Gastrocnemius medialis (tissue), 4 donors: ENCODE measurements at regions not wholly inside any gene's neighbourhood (a gene's known extent, or its start where the extent isn't known, plus 50 kb on each side); places are given as distances from the start of the nearest gene placed in this dataset.
"Not testable (repeated sequence)": the region's sequence is repeated elsewhere in the genome, so short reads cannot be mapped to it uniquely, and the experiment has no call there.

ENCODE experiments used
- ATAC-seq, 2 donors: fragments of 150-250 bp; one replicate each; pipeline ENCODE4 v1.9.1; 2016
- DNase-seq, 2 donors: peaks; one replicate each; pipeline ENCODE4 v3.0.0-alpha.2; 2019
- H3K27ac ChIP-seq, 4 donors: fragments of 200-600 bp; sonication (generic); 1 replicate in 1 of 4; 2 replicates in 3 of 4; pipeline ENCODE4 v1.5.1; 2016 to 2018; ENCODE audit warnings: mild to moderate bottlenecking in 2 of 4, moderate library complexity in 1 of 4
- H3K27me3 ChIP-seq, 3 donors: fragments of 200-600 bp; sonication (generic) in 2 of 3; 1 replicate in 1 of 3; 2 replicates in 2 of 3; pipeline versions ENCODE4 v1.5.1 to v1.6.0; 2016 to 2019; ENCODE audit warnings: mild to moderate bottlenecking in 1 of 3, moderate library complexity in 1 of 3
- H3K36me3 ChIP-seq, 2 donors: fragments of 200-600 bp; sonication (generic) in 1 of 2; one replicate each; pipeline ENCODE4 v1.5.1; 2017 to 2018
- H3K4me1 ChIP-seq, 2 donors: fragments of 200-600 bp; sonication (generic) in 1 of 2; one replicate each; pipeline ENCODE4 v1.5.1; 2016 to 2017; ENCODE audit warnings: mild to moderate bottlenecking in 2 of 2
- H3K4me3 ChIP-seq, 4 donors: fragments of 200-600 bp; sonication (generic) in 3 of 4; 1 replicate in 1 of 4; 2 replicates in 3 of 4; pipeline ENCODE4 v1.5.1; 2016 to 2019; ENCODE audit warnings: mild to moderate bottlenecking in 2 of 4
- H3K9me3 ChIP-seq, 3 donors: fragments of 200-600 bp; sonication (generic) in 2 of 3; 1 replicate in 1 of 3; 2 replicates in 2 of 3; pipeline ENCODE4 v1.5.1; 2016 to 2019
- POLR2A ChIP-seq, 2 donors: fragments of 450-650 bp; IDR thresholded peaks; one replicate each; pipeline ENCODE4 v1.6.1; 2017; ENCODE audit warnings: antibody characterized with exemption in 2 of 2, mild to moderate bottlenecking in 2 of 2, moderate library complexity in 2 of 2
- in situ Hi-C, 4 donors: fragments of 200-750 bp; cut with MboI; loops; one replicate each; pipeline versions ENCODE4 v1.15.0 to v1.8.0; 2017; ENCODE audit warnings: low sequenced_read_pairs in 4 of 4
- intact Hi-C: fragments of 100-400 bp; cut with DNase I; formaldehyde crosslinking; loops from one replicate; pipeline ENCODE4 v1.15.1; 2023; ENCODE audit warnings: low total_unique reads
- TF ChIP-seq, protein P1 (sequence below), 5 experiments: fragments of 450-650 bp in 3 of 5; fragments of 200-600 bp in 2 of 5; sonication (generic) in 2 of 5; IDR thresholded peaks in 4 of 5; conservative IDR thresholded peaks in 1 of 5; 1 replicate in 4 of 5; 2 replicates in 1 of 5; pipeline ENCODE4 v1.5.1; 2016 to 2019; ENCODE audit warnings: antibody characterized with exemption in 5 of 5, mild to moderate bottlenecking in 3 of 5, moderate library complexity in 3 of 5

DNA sequence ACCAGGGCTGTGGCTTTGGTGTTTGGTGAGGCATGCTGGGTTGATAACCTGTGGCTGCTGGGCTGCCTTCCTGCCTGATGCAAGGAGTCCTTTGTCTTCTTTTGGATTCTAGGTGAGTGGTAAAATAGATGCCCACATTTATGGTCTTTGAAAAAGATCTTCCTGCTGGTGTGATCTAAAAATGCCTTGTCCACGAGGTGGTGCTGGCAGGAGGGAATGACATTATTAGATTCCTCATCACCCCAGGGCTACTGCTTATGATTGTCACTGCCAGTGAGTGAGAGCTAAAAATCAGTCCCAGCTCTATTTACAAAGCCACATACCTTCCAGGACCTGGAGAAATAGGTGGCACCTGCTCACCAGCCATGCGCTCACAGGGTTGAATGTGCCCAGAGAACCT, 355.5 kb upstream of the ROPN1 start:
- H3K36me3 ChIP-seq = no peaks in the 10 kb centered on the region
- H3K27me3 ChIP-seq = no peaks in the 10 kb centered on the region
- H3K27ac ChIP-seq = no peak overlapping the region
- H3K4me1 ChIP-seq = no peaks in the 10 kb centered on the region
- ATAC-seq = no peak
- H3K9me3 ChIP-seq = no peaks in the 10 kb centered on the region
- TF ChIP-seq, protein P1, sequence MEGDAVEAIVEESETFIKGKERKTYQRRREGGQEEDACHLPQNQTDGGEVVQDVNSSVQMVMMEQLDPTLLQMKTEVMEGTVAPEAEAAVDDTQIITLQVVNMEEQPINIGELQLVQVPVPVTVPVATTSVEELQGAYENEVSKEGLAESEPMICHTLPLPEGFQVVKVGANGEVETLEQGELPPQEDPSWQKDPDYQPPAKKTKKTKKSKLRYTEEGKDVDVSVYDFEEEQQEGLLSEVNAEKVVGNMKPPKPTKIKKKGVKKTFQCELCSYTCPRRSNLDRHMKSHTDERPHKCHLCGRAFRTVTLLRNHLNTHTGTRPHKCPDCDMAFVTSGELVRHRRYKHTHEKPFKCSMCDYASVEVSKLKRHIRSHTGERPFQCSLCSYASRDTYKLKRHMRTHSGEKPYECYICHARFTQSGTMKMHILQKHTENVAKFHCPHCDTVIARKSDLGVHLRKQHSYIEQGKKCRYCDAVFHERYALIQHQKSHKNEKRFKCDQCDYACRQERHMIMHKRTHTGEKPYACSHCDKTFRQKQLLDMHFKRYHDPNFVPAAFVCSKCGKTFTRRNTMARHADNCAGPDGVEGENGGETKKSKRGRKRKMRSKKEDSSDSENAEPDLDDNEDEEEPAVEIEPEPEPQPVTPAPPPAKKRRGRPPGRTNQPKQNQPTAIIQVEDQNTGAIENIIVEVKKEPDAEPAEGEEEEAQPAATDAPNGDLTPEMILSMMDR (IDR thresholded peaks at IDR 0.05 in 4 of 5, conservative IDR thresholded peaks at IDR 0.05 in 1 of 5) = no peak
- TF ChIP-seq POLR2A (IDR thresholded peaks at IDR 0.05) = no peak
- intact Hi-C loops (no loop called here), in situ Hi-C loops (no loop called here)
- no peak overlapping the region for H3K4me3 ChIP-seq
- DNase-seq = no peak

DNA sequence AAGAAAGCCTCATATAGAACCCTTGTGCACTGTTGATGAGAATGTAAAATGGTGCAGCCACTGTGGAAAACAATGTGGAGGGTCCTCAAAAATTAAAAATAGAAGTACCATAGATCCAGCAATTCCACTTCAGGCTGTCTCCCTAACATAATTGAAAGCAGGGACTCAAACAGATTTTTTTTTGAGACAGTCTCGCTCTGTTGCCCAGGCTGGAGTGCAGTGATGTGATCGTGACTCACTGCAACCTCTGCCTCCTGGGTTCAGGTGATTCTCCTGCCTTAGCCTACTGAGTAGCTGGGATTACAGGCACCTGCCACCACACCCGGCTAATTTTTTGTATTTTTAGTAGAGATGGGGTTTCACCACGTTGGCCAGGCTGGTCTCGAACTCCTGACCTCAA, 356.6 kb upstream of the ROPN1 start:
- H3K27me3 ChIP-seq, intact Hi-C loops, H3K27ac ChIP-seq, H3K4me1 ChIP-seq, ATAC-seq, in situ Hi-C loops, H3K4me3 ChIP-seq, DNase-seq, H3K9me3 ChIP-seq, H3K36me3 ChIP-seq: not testable (repeated sequence)

DNA sequence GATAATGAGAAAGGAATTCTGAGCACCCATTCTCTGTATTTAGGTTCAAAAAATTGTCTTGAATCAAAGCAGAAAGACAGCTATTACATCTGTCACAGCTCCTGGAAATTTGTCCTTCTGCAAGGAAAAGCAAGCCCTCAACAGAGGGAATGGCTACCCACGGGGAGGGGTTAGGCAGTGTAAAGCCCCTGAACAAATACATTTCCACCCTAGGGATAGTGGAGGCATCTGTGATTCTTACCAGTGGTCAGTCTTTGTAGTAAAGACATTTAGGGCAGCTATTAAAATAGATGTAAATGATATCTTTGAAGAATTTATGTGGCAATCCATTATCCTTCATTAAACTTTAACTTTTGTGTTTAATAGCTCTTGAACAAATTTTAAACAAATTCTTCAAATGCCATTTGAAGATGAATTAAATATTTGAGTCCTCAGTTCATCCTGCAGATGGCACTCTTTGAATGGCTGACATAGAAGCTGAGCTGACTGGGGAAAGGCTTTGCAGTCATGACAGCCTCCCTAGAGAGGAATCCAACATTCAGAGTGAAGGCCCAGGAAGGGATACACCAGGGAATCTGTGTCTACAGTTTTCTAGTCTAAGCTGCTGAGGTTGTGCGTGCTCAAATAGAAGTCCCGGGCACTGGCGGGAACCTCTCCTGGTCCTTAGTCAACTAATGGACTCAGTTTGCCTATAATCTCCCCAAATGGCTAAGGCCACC, 359.7 kb upstream of the ROPN1 start:
- Histone ChIP-seq H3K4me1 (no peaks in the 10 kb centered on the region), H3K4me3 (no peak overlapping the region), H3K9me3 (no peaks in the 10 kb centered on the region), H3K36me3 (no peaks in the 10 kb centered on the region), H3K27me3 (no peaks in the 10 kb centered on the region), H3K27ac (no peak overlapping the region)
- no peak for DNase-seq
- in situ Hi-C loops = no loop called here
- TF ChIP-seq, protein P1 (IDR thresholded peaks at IDR 0.05 in 4 of 5, conservative IDR thresholded peaks at IDR 0.05 in 1 of 5) = peak in 3 of 5 experiments; percentile 16 to 49 (median 33)
- no peak for TF ChIP-seq POLR2A (IDR thresholded peaks at IDR 0.05)
- intact Hi-C loops = no loop called here
- no peak for ATAC-seq

DNA sequence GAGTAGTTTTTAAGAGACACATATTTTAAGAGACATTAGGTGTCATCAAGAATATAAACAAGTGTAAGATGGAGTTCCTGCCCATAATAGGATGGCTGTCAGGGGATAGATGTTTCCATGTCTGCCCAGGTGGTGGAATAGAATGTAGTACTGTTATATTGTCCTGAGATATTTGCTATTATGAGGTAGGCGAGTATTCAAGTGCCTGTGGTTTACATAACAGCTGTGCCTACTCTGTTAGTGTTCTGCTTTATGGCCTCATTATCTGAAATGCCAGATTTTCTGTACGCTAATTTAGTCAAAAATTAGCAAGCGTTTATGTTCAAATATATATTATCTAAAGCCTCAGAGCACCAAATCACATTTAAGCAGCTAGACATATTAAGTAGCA, 360.2 kb upstream of the ROPN1 start:
- Histone ChIP-seq H3K27me3 (no peaks in the 10 kb centered on the region), H3K9me3 (no peaks in the 10 kb centered on the region), H3K27ac (no peak overlapping the region), H3K4me3 (no peak overlapping the region), H3K4me1 (no peaks in the 10 kb centered on the region), H3K36me3 (no peaks in the 10 kb centered on the region)
- TF ChIP-seq POLR2A (IDR thresholded peaks at IDR 0.05) = no peak
- TF ChIP-seq, protein P1 (IDR thresholded peaks at IDR 0.05 in 4 of 5, conservative IDR thresholded peaks at IDR 0.05 in 1 of 5) = no peak
- intact Hi-C loops = no loop called here
- in situ Hi-C loops = no loop called here
- ATAC-seq = no peak
- DNase-seq = no peak

DNA sequence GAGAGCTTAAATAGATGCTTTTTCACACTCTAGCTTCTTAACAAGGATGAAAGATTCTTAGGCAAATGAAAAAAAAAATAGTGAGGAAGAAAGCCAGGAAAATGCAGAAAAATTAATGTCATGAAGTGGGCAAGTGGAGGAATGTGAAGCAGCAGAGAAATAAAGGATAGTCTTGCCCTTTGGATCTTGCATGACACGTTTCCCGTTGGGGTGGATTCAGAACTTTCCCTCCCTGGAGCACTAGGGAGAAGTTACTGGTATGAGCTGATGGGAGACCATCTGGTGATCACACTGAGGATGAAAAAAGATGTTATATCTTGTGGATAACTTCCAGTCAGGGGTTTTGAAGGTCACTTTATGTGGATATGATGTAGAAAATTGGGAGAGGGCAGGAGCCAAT, 361.8 kb upstream of the ROPN1 start:
- no peaks in the 10 kb centered on the region for H3K36me3 ChIP-seq
- H3K9me3 ChIP-seq = no peaks in the 10 kb centered on the region
- ATAC-seq (no peak), DNase-seq (no peak)
- in situ Hi-C loops = no loop called here
- H3K27ac ChIP-seq = no peak overlapping the region
- H3K27me3 ChIP-seq = no peaks in the 10 kb centered on the region
- intact Hi-C loops = no loop called here
- H3K4me3 ChIP-seq = no peak overlapping the region
- H3K4me1 ChIP-seq = no peaks in the 10 kb centered on the region
- TF ChIP-seq POLR2A (IDR thresholded peaks at IDR 0.05) = no peak
- TF ChIP-seq, protein P1 (IDR thresholded peaks at IDR 0.05 in 4 of 5, conservative IDR thresholded peaks at IDR 0.05 in 1 of 5) = no peak
